ENCODE measurements at regions not wholly inside any gene's neighbourhood (a gene's known extent, or its start where the extent isn't known, plus 50 kb on each side); places are given as distances from the start of the nearest gene placed in this dataset.

- no peaks in the 10 kb centered on the region for H3F3A ChIP-seq (replicated peaks; ENCODE audit: insufficient read depth)
- H3K4me2 ChIP-seq: no peak overlapping the region
- H3K36me3 ChIP-seq (replicated peaks in 1 of 2; ENCODE audit: control insufficient read depth in 1 of 2, insufficient read depth in 2 of 2, low read length in 1 of 2): no peaks in the 10 kb centered on the region
- H3K27ac ChIP-seq (ENCODE audit: low read depth in 2 of 2, low read length in 1 of 2): no peak overlapping the region
- 51% methylated on average over 3 of the region's 3 CpGs for WGBS (ENCODE audit: low lambda C conversion rate)
- H3K4me1 ChIP-seq (ENCODE audit: control insufficient read depth in 1 of 2, insufficient read depth in 2 of 2, low read depth in 1 of 2, low read length in 1 of 2): no peaks in the 10 kb centered on the region
- no peaks in the 10 kb centered on the region for H3K79me2 ChIP-seq (ENCODE audit: insufficient read depth)
- no peaks in the 10 kb centered on the region for H3K27me3 ChIP-seq (ENCODE audit: insufficient read depth)
- no peak overlapping the region for H3K9ac ChIP-seq
- no peaks in the 10 kb centered on the region for H3K9me2 ChIP-seq
- POLR2A ChIA-PET: no interaction called here
- H4K20me1 ChIP-seq (ENCODE audit: insufficient read depth): no peaks in the 10 kb centered on the region
- H3K9me3 ChIP-seq: no peaks in the 10 kb centered on the region
- no peak for DNase-seq
- no peak overlapping the region for H3K4me3 ChIP-seq (ENCODE audit: low read depth in 2 of 2, low read length in 1 of 2)
- TF ChIP-seq SMC3 (IDR thresholded peaks at IDR 0.05; ENCODE audit: low read depth, low read length) (no peak), IRF3 (IDR thresholded peaks at IDR 0.05; ENCODE audit: low read depth, low read length) (no peak), GABPA (IDR thresholded peaks at IDR 0.05; ENCODE audit: low read depth) (no peak), ZBTB33 (IDR thresholded peaks at IDR 0.05; ENCODE audit: borderline replicate concordance, low read depth) (no peak), TEAD4 (IDR thresholded peaks at IDR 0.05; ENCODE audit: borderline replicate concordance, insufficient read depth) (no peak), TAF1 (IDR thresholded peaks at IDR 0.05; ENCODE audit: borderline replicate concordance, low read depth, low read length) (no peak)
- H2AFZ ChIP-seq (ENCODE audit: low read depth): no peak overlapping the region
- CTCF ChIA-PET: interaction anchor here (0.7 kb wide), 1 partner anchor 26 kb away, joined by 3 read pairs; no protein-coding TSS in a partner anchor
These were observed 269.7 kb downstream of the OTOL1 start for GRCh38 chr3:161766331-161766730.

- Histone ChIP-seq H3K4me1 (ENCODE audit: control insufficient read depth in 1 of 2, insufficient read depth in 2 of 2, low read depth in 1 of 2, low read length in 1 of 2) (no peaks in the 10 kb centered on the region), H4K20me1 (ENCODE audit: insufficient read depth) (no peaks in the 10 kb centered on the region), H3K27me3 (ENCODE audit: insufficient read depth) (no peaks in the 10 kb centered on the region), H3K79me2 (ENCODE audit: insufficient read depth) (no peaks in the 10 kb centered on the region), H3K9ac (no peak overlapping the region), H3K27ac (ENCODE audit: low read depth in 2 of 2, low read length in 1 of 2) (no peak overlapping the region), H3K4me3 (ENCODE audit: low read depth in 2 of 2, low read length in 1 of 2) (no peak overlapping the region), H3F3A (replicated peaks; ENCODE audit: insufficient read depth) (no peaks in the 10 kb centered on the region), H3K9me2 (no peaks in the 10 kb centered on the region), H3K9me3 (no peaks in the 10 kb centered on the region), H3K4me2 (no peak overlapping the region), H3K36me3 (replicated peaks in 1 of 2; ENCODE audit: control insufficient read depth in 1 of 2, insufficient read depth in 2 of 2, low read length in 1 of 2) (no peaks in the 10 kb centered on the region), H2AFZ (ENCODE audit: low read depth) (no peak overlapping the region)
- CTCF ChIA-PET: no interaction called here
- TF ChIP-seq USF1 (IDR thresholded peaks at IDR 0.05; ENCODE audit: borderline replicate concordance, low read depth): no peak
- no peak for TF ChIP-seq FOSL2 (IDR thresholded peaks at IDR 0.05; ENCODE audit: borderline replicate concordance, low read depth)
- no peak for TF ChIP-seq SIN3A (IDR thresholded peaks at IDR 0.05; ENCODE audit: borderline replicate concordance, low read depth, low read length)
- TF ChIP-seq PBX3 (IDR thresholded peaks at IDR 0.05): no peak
- no peak for TF ChIP-seq ZBTB33 (IDR thresholded peaks at IDR 0.05; ENCODE audit: borderline replicate concordance, low read depth)
- no peak for TF ChIP-seq POLR2AphosphoS5 (IDR thresholded peaks at IDR 0.05; ENCODE audit: low read depth, low read length)
- TF ChIP-seq TCF12 (IDR thresholded peaks at IDR 0.05): no peak
- WGBS (ENCODE audit: low lambda C conversion rate): 42% methylated on average over 3 of the region's 3 CpGs
- POLR2A ChIA-PET: no interaction called here
- no peak for DNase-seq
These were observed 274.1 kb downstream of the OTOL1 start for GRCh38 chr3:161770484-161771386.
